NCI-H2107 treated with DMSO at 0.1 percent for 48 hours (cell line): ENCODE measurements at regions not wholly inside any gene's neighbourhood (a gene's known extent, or its start where the extent isn't known, plus 50 kb on each side); places are given as distances from the start of the nearest gene placed in this dataset.
"Not testable (repeated sequence)": the region's sequence is repeated elsewhere in the genome, so short reads cannot be mapped to it uniquely, and the experiment has no call there.

ENCODE experiments used
- DNase-seq: peaks from one replicate; lab custom pipeline; 2025; ENCODE audit not compliant: unreplicated experiment; lab: John Stamatoyannopoulos, UW

DNA sequence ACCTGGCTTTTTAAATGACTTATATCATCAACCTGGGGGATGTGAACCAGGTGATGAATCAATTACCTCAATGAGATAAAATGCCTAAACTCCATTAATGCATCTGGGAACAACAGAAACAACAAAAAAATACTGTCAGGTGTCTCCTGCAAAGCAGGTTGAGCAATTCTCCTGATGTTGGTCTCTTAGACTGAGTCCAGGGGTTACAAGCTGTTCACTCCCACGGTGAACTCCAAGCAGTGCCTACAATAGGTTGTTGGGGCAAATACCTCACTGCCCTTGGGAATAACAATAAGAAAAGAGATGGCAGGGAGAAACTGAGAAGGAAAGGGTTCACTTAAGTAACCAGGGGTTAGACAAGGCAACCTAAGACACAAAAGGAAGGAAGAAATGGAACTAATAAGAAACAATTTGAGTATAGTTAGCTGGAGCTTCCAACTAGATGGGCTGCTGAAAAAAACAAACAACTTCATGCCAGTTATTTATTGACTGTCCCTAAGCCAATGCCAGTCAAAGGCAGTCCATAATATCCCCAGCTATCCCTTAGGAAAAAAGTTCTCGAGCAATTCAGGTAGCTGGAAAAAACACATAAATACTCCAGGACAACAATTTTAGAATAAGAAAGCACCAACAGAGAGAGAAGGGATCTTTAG lies 97.6 kb upstream of the MAGI3 start:
- no peak for DNase-seq

DNA sequence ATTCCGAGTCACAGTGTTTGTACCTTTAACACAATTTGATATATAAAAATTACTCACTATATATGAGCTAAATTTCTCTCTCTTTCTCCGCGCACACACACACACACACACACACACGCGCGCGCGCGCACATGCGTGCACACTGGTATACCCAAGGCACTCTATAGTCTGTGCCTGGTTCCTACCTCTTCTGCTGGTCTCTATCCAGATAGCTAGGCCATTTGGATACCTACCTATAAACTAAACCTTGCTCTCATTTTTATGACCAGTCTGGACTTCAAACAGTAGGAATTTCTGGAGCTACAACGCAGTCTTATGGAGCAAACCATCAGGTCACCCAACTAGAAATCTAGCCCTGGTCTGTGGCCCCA lies 97.1 kb upstream of the MAGI3 start:
- DNase-seq: no peak

DNA sequence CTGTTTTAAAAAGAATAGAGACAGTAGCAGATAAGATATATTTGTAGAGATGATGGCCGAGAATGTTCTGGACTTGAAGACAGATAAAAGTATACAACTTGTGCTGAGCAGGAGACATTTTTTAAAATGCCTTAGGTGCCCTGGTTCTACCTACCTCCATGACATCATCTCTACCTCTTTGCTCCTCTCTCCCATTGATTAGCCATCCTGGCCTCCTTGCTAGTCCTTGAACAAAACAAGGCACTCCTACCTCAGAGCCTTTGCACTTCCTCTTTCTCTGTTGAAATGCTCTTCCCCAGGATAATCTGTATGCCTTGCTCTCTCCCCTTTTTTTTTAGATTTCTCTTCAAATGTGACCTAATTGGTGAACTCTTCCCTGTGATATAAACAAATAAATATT lies 92.6 kb upstream of the MAGI3 start:
- no peak for DNase-seq

DNA sequence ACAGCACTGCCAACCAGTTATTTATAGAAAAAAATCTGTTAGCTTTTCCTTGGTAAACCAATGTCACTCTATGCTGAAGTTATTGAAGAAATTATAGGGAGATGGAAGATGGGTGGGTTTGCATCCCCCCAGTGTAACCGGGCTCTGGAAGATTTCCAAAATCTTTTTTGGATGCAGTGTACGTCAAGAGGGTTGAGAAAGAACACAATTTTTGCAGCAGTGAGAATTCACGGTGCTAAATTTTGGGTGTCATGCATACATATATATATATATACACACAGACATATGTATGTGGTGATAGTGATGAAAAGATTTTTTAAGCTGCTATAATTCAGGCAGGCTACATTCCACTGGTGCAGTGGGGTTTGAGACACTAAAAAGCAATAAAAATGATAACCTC lies 91.4 kb upstream of the MAGI3 start:
- no peak for DNase-seq

DNA sequence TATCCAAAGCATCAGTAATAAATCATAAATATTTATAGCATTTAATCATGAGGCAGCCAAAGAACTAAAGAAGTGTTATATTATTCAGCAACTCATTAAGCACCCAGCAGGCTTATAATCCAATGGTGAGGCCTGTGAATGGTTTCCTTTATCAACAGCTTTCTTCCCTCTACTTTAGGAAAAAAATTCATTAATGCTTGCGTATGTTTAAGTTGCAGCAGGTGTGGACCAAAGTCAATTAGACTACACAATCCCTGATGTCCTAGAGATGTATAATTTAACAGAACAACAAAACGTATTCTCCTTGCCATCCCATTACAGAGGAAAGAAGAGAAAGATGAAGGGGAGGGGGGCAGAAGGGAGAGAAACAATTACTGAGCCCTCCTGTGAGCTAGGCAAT lies 87.7 kb upstream of the MAGI3 start:
- DNase-seq: no peak

DNA sequence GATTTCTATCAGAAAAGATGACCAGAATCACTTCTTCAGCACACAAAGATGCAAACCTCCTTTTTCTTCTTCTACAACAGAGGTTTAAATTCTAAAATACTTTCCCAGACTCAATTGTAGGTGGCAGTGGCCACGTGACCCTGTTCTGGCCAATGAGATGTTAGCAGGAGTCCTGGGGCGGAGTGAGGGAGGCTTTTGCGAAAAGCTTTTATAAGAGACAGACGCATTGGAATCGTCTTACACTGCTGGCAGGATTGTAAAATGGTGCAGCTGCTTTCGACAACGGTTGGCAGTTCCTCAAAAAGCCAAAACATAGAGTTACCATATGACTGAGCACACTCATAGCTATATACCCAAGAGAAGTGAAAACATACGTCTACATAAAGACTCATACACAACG lies 87.0 kb upstream of the MAGI3 start:
- no peak for DNase-seq

DNA sequence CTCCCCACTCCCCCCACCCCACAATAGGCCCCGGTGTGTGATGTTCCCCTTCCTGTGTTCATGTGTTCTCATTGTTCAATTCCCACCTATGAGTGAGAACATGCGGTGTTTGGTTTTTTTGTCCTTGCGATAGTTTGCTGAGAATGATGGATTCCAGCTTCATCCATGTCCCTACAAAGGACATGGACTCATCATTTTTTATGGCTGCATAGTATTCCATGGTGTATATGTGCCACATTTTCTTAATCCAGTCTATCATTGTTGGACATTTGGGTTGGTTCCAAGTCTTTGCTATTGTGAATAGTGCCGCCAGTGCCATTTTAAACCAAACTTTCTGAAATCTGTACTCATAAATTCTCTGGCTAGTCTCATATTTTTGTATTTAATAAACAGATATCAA lies 85.3 kb upstream of the MAGI3 start:
- not testable (repeated sequence) for DNase-seq

DNA sequence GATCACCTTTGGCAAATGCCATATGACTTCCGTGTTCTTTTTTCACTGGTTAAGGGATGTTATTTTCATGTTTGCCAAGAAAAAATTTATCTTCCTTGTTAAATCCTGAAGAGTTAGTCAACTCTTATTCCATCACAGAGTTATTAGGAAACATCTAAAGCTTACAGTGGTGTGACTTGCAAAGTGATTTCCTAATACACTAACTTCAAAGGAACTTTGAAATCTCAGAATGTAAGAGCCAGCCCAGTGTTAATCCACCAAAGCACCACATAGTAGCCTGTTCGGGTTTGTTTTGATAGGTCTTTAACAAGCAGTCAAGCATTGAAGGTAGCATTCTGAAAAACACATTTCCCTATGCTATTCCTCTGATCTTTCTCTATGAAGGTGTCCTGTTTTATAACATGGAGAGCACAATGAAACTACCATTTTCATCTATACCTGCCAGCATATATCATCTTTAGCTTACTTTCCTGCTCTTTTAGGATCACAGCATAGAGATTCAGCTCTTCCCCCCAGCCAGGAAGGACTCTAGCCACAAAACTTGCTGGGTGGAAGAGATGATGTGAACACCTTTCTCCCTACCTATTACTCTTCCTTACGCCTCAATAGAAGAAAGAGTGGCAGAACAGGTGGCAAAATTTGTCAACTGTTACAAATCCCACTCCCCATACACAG lies 82.4 kb upstream of the MAGI3 start:
- DNase-seq: no peak

DNA sequence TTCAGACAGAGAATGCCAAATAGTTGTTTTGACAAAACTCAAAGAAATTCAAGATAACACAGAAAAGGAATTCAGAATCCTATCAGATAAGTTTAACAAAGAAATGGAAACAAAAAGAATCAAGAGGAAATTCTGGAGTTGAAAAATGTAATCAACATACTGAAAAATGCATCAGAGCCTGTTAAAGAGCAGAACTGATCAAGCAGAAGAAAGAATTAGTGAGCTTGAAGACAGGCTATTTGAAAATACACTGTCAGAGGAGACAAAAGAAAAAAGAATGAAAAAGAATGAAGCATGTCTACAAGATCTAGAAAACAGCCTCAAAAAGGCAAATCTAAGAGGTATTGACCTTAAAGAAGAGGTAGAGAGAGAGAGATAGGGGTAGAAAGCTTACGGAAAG lies 77.7 kb upstream of the MAGI3 start:
- not testable (repeated sequence) for DNase-seq

DNA sequence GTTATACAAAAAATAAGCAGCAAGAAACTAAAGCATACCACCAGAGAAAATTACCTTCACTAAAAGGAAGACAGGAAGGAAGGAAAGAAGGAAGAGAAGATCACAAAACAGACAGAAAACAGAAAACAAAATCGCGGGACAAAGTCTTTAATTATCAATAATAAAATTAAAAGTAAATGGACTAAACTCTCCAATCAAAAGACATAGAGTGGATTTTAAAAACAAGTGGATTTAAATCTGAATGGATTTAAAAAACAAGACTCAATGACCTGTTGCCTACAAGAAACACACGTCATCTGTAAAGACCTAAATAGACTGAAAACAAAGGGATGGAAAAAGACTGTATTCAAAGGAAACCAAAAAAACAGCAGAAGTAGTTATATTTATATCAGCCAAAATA lies 75.7 kb upstream of the MAGI3 start:
- DNase-seq: no peak

DNA sequence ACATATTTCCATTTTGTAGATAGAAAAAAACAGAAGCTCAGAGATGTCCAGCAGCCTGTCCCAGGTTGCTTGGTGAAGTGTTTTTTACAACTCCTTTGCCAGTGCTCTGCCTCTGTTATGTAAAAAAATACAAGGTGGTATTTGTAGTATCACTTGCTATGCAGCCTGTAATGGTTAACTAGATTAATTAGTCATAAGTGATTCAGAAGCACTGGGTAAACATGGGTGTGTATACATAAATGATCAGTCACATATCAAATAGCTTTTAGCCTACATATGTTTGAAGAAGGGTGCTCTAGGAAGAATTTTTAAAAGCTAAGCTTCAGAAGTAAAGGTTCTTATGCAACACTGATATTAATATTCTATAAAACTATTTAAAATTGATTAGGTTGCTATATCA lies 70.0 kb upstream of the MAGI3 start:
- no peak for DNase-seq

DNA sequence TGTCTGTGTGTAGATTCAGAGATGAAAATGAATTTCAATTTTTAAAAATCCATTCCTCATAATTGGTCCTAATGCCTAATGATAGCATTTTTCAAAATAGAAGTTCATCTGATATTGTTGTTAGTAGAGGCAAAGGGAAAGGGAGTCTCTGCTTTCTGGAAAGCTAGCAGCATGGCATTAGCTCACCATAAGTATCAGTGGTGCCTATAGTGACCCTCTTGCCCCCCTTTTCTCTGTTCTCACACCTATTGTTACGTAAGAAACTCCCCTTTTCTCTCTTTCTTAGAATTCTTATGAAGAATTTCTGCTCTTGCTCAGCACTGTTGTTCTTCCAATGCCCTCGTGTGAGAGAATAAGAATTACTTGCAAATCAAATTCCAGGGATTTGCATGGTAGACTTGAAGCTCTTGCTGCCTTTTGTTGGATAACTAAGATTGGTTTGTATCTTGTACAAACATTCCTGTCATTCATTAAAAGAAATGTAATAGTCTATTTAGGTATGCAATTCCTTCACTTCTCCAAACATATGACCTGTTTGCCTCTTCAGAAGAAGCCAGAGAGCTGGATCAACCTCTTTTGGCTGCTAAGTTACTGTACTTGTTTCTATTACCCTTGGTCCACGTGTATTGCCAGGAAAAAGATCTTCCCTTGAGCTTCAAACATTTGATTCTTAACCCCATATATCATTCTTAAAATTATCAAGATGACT lies 69.2 kb upstream of the MAGI3 start:
- no peak for DNase-seq

DNA sequence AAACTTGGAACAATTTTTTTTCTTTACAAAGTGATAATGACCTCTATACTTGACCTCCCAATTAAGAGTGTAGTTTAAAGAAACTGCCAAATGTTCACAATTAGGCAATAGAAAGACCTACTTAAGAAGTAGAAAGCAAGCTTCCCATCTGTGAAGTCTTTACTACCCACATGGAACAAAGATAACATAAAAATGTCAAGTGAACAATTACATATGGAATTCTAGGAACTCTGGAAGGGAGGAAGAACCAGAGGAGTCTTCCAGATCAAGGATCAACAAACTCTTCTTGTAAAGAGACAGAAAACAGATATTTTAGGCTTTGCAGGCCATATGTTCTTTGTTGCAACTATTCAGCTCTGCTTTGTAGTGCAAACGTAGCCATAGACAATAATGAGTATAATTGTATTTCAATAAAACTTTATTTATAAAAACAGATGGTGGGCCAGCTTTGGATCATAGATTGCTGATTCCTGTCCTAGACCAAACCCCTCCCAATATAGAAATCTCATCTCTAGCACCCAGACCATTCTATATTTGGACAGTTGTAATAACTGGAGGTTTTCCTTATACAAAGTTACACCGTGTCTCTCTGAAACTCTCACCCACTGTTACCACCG lies 68.4 kb upstream of the MAGI3 start:
- no peak for DNase-seq

DNA sequence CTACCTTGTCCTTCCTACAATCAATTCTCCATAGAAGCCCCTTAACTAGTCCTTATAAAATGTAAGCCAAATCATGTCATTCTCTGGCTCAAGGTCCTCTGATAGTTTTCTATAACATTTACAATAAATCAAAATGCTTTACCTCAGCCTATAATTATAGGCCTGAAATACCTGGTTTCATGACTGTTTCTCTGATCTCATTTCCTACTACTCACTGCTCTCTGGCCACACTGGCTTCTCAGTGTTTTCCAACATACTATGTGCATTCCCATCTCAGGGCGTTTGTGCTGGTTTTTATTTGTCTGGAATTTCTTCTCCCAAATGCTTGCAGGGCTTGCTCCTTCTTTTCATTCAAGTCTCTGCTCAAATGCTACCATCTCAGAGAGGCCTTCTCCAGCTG lies 67.9 kb upstream of the MAGI3 start:
- no peak for DNase-seq

DNA sequence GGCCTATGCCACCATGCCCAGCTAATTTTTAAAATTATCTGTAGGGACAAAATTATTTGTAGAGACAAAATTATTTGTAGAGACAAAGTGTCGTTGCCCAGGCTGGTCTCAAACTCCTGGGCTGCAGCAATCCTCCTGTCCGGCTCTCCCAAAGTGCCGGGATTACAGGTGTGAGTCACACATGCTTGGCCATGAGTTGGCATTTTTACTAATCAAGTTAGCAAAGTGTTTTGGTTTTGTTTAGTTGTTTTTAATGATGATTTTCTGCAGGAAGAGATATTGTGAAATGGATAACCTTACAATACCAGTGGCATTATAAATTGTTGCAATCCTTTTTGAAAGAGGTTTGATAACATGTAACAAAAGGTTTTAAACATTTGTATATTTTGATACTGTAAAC lies 65.3 kb upstream of the MAGI3 start:
- no peak for DNase-seq

DNA sequence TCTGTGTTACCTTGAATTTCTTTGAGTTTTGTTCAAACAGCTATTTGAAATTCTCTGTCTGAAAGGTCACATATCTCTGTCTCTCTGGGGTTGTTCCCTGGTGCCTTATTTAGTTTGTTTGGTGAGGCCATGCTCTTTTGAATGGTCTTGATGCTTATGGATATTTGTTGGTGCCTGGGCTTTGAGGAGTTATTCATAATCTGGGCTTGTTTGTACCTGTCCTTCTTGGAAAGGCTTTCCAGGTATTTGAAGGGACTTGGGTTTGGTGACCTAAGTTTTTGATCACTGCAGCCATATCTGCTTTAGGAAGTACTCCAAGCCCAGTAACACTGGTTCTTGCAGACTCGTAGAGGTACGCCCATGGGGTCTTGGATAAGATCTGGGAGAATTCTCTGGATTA lies 63.3 kb upstream of the MAGI3 start:
- no peak for DNase-seq

DNA sequence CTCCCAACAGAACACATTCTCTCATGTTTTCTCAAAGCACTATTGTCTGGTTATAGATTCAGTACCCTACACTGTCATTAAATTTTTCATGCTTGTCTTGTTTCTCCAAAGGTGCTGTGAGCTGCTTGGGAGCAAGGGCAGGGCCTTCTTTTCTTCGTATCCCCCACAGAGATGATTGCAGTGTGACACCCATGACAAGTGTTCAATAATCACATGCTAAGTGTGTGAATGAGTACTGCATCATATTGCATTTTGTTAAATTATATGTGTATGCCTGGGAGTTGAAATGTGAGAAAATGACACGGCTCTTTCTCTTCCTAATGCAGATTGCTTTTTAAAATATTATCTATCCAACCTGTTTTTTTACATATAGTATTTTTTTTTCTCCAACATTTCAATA lies 57.3 kb upstream of the MAGI3 start:
- peak; percentile 35 for DNase-seq

DNA sequence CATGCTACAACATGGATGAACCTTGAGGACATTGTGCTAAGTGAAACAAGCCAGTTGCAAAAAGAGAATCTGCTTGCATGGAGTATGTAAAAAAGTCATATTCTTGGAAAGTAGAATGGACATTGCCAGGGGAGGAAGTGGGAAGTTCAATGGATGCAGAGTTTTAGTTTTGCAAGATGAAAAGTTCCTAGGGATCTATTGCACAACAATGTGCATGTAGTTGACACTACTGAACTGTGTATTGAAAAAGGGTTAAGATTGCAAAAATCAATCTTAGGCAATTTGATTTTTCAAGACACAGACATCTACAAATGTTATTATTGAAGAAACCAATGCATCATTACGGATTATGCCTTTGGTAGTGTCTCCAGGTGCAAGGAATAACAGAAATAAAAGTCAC lies 50.3 kb upstream of the MAGI3 start:
- DNase-seq: no peak
